ENCODE measurements at regions not wholly inside any gene's neighbourhood (a gene's known extent, or its start where the extent isn't known, plus 50 kb on each side); places are given as distances from the start of the nearest gene placed in this dataset.

DNA sequence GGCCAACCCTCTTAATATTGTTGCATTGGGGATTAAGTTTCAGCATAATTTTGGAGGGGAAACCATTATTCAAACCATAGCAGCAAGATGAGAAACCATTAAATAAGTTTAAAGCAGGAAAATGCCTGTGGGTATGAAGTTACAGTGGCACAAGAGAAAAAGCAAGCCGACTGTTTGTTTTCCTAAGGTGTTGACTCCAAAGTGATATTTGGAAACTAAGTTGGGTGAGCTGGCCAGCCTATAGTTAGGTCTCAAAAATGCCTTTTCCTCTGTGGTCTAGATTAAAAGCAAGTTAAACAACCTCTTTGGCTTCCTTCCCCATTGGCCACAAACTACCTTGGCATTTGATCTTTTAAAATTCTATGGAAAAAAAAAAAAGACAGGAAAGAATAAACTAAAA is 419.8 kb upstream of the AZI2 start:
- Histone ChIP-seq H3K27ac (ENCODE audit: control insufficient read depth, insufficient read depth) (no peak overlapping the region), H3K79me2 (ENCODE audit: control insufficient read depth, insufficient read depth, low read length) (no peaks in the 10 kb centered on the region), H3K9me3 (replicated peaks; ENCODE audit: control insufficient read depth, insufficient read depth, low read length) (no peaks in the 10 kb centered on the region), H3K36me3 (ENCODE audit: control insufficient read depth in 2 of 2, insufficient read depth in 2 of 2, low read length in 1 of 2) (no peaks in the 10 kb centered on the region), H4K20me1 (ENCODE audit: control insufficient read depth, insufficient read depth) (no peaks in the 10 kb centered on the region), H3K9ac (ENCODE audit: control insufficient read depth, insufficient read depth, low read length) (no peak overlapping the region), H3K4me2 (ENCODE audit: control insufficient read depth, insufficient read depth) (no peak overlapping the region), H2AFZ (ENCODE audit: control insufficient read depth, low read depth, low read length) (no peak overlapping the region), H3K4me3 (no peak overlapping the region), H3K27me3 (replicated peaks in 1 of 2; ENCODE audit: control insufficient read depth in 2 of 2, insufficient read depth in 2 of 2, low read length in 1 of 2) (no peaks in the 10 kb centered on the region), H3K4me1 (ENCODE audit: control insufficient read depth, insufficient read depth, low read length) (no peaks in the 10 kb centered on the region)
- FAIRE-seq (no peak), ATAC-seq (no peak), DNase-seq (ENCODE audit: low read depth, low spot score) (no peak)
- SMC1A ChIA-PET (ENCODE audit: uncharacterized antibody, unreplicated experiment) = interaction anchor here (0.9 kb wide), 1 partner anchor 10 kb away, joined by 3 read pairs; no protein-coding TSS in a partner anchor
- intact Hi-C loops (cut with micrococcal nuclease; ENCODE audit: unreplicated experiment) = no loop called here
- TF ChIP-seq RCOR1 (conservative IDR thresholded peaks at IDR 0.05; ENCODE audit: low read depth, low read length) = no peak
- TF ChIP-seq ZZZ3 (IDR thresholded peaks at IDR 0.05; ENCODE audit: control insufficient read depth, insufficient read length, low read depth) = no peak
- no peak for TF ChIP-seq GATAD2B (conservative IDR thresholded peaks at IDR 0.05; ENCODE audit: low read depth)
- no peak for TF ChIP-seq CREB1 (IDR thresholded peaks at IDR 0.05; ENCODE audit: low read depth)
- no peak for TF ChIP-seq YY1 (IDR thresholded peaks at IDR 0.05; ENCODE audit: low read depth, low read length)
- TF ChIP-seq, protein P1, sequence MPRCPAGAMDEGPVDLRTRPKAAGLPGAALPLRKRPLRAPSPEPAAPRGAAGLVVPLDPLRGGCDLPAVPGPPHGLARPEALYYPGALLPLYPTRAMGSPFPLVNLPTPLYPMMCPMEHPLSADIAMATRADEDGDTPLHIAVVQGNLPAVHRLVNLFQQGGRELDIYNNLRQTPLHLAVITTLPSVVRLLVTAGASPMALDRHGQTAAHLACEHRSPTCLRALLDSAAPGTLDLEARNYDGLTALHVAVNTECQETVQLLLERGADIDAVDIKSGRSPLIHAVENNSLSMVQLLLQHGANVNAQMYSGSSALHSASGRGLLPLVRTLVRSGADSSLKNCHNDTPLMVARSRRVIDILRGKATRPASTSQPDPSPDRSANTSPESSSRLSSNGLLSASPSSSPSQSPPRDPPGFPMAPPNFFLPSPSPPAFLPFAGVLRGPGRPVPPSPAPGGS (IDR thresholded peaks at IDR 0.05; ENCODE audit: borderline replicate concordance, insufficient read depth, low read depth, low read length, poor library complexity, severe bottlenecking) = no peak
- no peak for TF ChIP-seq POLR2A (IDR thresholded peaks at IDR 0.05; ENCODE audit: low read depth, low read length)
- TF ChIP-seq SREBF2 (IDR thresholded peaks at IDR 0.05; ENCODE audit: low read length) = no peak
- TF ChIP-seq, protein P2, sequence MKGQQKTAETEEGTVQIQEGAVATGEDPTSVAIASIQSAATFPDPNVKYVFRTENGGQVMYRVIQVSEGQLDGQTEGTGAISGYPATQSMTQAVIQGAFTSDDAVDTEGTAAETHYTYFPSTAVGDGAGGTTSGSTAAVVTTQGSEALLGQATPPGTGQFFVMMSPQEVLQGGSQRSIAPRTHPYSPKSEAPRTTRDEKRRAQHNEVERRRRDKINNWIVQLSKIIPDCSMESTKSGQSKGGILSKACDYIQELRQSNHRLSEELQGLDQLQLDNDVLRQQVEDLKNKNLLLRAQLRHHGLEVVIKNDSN (IDR thresholded peaks at IDR 0.05; ENCODE audit: borderline replicate concordance, extremely low read length, insufficient read depth, low read depth, low read length) = no peak
- TF ChIP-seq HCFC1 (IDR thresholded peaks at IDR 0.05; ENCODE audit: low read length) = no peak
- no peak for TF ChIP-seq WRNIP1 (IDR thresholded peaks at IDR 0.05; ENCODE audit: borderline replicate concordance, low read depth, low read length)
- TF ChIP-seq CBFB (IDR thresholded peaks at IDR 0.05; ENCODE audit: low read depth) = no peak
- no peak for TF ChIP-seq KDM1A (IDR thresholded peaks at IDR 0.05; ENCODE audit: borderline replicate concordance)
- no peak for TF ChIP-seq MYB (IDR thresholded peaks at IDR 0.05; ENCODE audit: borderline replicate concordance, low read depth, low read length)
- TF ChIP-seq, protein P3, sequence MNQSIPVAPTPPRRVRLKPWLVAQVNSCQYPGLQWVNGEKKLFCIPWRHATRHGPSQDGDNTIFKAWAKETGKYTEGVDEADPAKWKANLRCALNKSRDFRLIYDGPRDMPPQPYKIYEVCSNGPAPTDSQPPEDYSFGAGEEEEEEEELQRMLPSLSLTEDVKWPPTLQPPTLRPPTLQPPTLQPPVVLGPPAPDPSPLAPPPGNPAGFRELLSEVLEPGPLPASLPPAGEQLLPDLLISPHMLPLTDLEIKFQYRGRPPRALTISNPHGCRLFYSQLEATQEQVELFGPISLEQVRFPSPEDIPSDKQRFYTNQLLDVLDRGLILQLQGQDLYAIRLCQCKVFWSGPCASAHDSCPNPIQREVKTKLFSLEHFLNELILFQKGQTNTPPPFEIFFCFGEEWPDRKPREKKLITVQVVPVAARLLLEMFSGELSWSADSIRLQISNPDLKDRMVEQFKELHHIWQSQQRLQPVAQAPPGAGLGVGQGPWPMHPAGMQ (IDR thresholded peaks at IDR 0.05; ENCODE audit: borderline replicate concordance) = no peak
- TF ChIP-seq, protein P4, sequence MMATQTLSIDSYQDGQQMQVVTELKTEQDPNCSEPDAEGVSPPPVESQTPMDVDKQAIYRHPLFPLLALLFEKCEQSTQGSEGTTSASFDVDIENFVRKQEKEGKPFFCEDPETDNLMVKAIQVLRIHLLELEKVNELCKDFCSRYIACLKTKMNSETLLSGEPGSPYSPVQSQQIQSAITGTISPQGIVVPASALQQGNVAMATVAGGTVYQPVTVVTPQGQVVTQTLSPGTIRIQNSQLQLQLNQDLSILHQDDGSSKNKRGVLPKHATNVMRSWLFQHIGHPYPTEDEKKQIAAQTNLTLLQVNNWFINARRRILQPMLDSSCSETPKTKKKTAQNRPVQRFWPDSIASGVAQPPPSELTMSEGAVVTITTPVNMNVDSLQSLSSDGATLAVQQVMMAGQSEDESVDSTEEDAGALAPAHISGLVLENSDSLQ (IDR thresholded peaks at IDR 0.05) = no peak
- TF ChIP-seq SMAD1 (IDR thresholded peaks at IDR 0.05; ENCODE audit: low read depth, partially characterized antibody) = no peak
- no peak for TF ChIP-seq PML (IDR thresholded peaks at IDR 0.05; ENCODE audit: low read length)
- no peak for TF ChIP-seq ZNF217 (IDR thresholded peaks at IDR 0.05)
- no peak for TF ChIP-seq STAT1 (conservative IDR thresholded peaks at IDR 0.05)
- POLR2A ChIA-PET = interaction anchor here (0.5 kb wide), 1 partner anchor 33 kb away, joined by 4 read pairs; no protein-coding TSS in a partner anchor
- in situ Hi-C loops (cut with MboI) = no loop called here
- CTCF ChIA-PET = no interaction called here
- RAD21 ChIA-PET (ENCODE audit: unreplicated experiment) = no interaction called here
- no TSS peak for BruUV-seq (replicated peaks)
- 36% methylated on average over 1 of the region's 1 CpG for WGBS (ENCODE audit: insufficient coverage, insufficient replicate concordance, low lambda C conversion rate, missing lambda C conversion rate)

Data from GM12878 (cell line).